Omental fat pad (tissue), 3 donors: ENCODE measurements at regions not wholly inside any gene's neighbourhood (a gene's known extent, or its start where the extent isn't known, plus 50 kb on each side); places are given as distances from the start of the nearest gene placed in this dataset.
"Not testable (repeated sequence)": the region's sequence is repeated elsewhere in the genome, so short reads cannot be mapped to it uniquely, and the experiment has no call there.

Source experiments
- ATAC-seq: fragments of 150-250 bp; one replicate; pipeline ENCODE4 v1.9.1; 2016; ENCODE audit warnings: mild to moderate bottlenecking, moderate library complexity; ENCODE audit not compliant: low FRiP score
- DNase-seq: peaks from one replicate; pipeline ENCODE4 v3.0.0-alpha.2; 2019; ENCODE audit warnings: low spot score
- TF ChIP-seq, protein P1 (sequence below), 3 donors: fragments of 450-650 bp; IDR thresholded peaks; one replicate each; pipeline ENCODE4 v1.5.1; 2016 to 2017; ENCODE audit warnings: antibody characterized with exemption in 3 of 3, mild to moderate bottlenecking in 3 of 3, moderate library complexity in 2 of 3

DNA sequence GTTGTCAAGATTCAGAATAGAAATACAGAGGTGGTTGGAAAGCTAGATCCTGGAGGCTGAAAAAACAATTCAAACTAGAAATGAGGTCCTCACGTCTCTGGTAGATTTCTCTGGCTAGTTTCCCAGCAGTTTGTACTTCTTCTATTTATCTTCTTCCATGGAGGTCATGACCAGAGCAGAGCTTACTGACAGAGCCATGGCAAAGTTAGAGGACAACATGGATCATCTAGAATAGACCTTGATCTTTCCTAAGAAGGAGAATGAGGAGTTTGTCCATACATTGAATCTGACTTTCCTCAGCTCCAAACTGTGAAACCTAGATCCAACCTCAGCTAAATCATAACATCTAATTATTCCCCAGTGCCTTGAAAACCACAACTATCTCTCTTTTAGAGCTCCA, 900.8 kb upstream of the GOT2 start:
- no peak for ATAC-seq
- TF ChIP-seq, protein P1, sequence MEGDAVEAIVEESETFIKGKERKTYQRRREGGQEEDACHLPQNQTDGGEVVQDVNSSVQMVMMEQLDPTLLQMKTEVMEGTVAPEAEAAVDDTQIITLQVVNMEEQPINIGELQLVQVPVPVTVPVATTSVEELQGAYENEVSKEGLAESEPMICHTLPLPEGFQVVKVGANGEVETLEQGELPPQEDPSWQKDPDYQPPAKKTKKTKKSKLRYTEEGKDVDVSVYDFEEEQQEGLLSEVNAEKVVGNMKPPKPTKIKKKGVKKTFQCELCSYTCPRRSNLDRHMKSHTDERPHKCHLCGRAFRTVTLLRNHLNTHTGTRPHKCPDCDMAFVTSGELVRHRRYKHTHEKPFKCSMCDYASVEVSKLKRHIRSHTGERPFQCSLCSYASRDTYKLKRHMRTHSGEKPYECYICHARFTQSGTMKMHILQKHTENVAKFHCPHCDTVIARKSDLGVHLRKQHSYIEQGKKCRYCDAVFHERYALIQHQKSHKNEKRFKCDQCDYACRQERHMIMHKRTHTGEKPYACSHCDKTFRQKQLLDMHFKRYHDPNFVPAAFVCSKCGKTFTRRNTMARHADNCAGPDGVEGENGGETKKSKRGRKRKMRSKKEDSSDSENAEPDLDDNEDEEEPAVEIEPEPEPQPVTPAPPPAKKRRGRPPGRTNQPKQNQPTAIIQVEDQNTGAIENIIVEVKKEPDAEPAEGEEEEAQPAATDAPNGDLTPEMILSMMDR (IDR thresholded peaks at IDR 0.05), result no peak
- no peak for DNase-seq

DNA sequence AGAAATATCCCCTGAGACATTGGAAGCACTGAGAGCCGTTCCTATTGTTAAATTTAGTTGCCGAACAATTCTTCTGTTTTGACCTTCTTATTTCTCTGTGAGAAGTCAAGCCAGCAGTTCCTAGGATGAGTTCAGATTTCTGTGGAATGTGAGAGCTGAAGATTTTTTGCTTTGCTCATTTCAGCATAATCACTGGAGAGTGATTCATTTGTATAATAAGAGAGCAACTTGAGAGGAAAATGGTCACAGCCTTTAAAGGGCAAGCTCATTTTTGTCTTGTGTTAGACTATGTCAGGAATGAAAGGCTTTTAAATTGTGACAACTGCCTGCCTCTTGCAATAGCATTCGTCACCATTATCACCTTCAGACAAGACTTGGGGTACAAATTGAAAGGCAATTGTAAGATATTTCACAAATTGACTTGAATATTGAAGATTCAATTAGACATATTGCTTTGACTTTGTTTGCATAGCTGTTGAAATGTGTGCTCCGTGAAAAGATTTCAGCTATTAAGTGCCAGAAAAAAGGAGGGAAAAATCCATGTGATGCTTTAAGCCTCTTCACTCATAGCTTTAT, 900.0 kb upstream of the GOT2 start:
- TF ChIP-seq, protein P1 (IDR thresholded peaks at IDR 0.05), result no peak

DNA sequence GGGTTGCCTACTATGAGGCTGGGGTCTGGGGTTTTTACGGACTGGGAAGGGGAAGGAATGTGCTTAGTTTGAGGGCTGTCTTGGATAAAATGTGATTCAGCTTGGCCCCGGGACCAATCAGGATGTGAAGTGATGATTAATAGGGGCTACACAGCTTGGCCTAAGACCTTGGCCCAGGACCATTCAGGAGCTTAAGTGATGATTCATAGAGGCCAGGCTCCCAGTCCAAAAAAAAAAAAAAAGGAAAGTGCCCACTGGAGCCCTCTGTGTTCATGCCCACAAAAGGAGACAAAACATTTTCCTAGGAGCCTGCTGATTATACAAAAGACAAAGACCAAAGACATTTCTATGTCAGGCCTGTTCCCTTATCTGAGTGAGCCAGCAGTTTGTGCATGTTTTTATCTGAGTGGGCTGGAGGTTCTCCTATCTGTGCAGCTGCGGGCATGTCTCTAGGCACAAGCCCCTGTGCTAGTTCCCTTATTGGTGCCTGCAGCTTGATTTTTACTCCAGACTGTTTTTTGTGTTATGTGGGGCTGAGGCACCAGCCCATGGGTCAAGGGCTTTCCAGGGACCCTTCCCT, 898.2 kb upstream of the GOT2 start:
- ATAC-seq, result no peak
- TF ChIP-seq, protein P1 (IDR thresholded peaks at IDR 0.05), result no peak
- no peak for DNase-seq

More for the DNA sequence above, 900.0 kb upstream of the GOT2 start:
- ATAC-seq, result no peak
- no peak for DNase-seq

- not testable (repeated sequence) for ATAC-seq, DNase-seq
Observed at GRCh38 chr16:59624381-59624780, 890.3 kb upstream of the GOT2 start.

GRCh38 chr16:59614466-59615240, 880.5 kb upstream of the GOT2 start:
- ATAC-seq (no peak), DNase-seq (no peak)
- TF ChIP-seq, protein P1 (IDR thresholded peaks at IDR 0.05), result no peak

GRCh38 chr16:59612910-59613620, 878.9 kb upstream of the GOT2 start:
- not testable (repeated sequence) for ATAC-seq, DNase-seq

DNA sequence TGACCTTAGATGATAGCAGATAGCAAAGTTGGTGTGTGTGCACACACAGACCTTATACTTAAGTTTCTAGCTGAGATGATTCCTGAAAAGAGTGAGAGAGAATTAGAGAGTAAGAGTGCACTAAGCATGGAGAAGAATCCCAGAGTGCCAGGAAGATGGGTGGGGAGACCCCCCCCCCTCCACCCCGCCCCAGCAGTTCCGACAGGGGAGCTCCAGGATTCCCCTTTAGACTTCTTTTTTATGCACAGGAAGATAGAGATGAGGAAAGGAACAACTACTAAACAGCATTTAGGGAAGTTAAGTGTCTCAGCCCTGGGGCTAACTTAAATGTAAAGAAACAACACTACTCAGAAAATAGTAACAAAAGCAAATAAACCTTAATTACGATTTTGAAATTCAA, 878.0 kb upstream of the GOT2 start:
- ATAC-seq, result no peak
- DNase-seq, result no peak
- TF ChIP-seq, protein P1 (IDR thresholded peaks at IDR 0.05), result no peak
